Activated CD4-positive, alpha-beta T cell treated with anti-CD3 and anti-CD28 coated beads, Interleukin-2, Interleukin-6, amounts not matched to agents 100 ng/mL and 50 ng/mL, durations not matched to agents 16 hours and 8 hours (primary cell): ENCODE measurements at regions not wholly inside any gene's neighbourhood (a gene's known extent, or its start where the extent isn't known, plus 50 kb on each side); places are given as distances from the start of the nearest gene placed in this dataset.
"Not testable (repeated sequence)": the region's sequence is repeated elsewhere in the genome, so short reads cannot be mapped to it uniquely, and the experiment has no call there.

Experiments used
- DNase-seq: peaks from one replicate; pipeline ENCODE4 v3.0.0-alpha.2; 2020

DNA sequence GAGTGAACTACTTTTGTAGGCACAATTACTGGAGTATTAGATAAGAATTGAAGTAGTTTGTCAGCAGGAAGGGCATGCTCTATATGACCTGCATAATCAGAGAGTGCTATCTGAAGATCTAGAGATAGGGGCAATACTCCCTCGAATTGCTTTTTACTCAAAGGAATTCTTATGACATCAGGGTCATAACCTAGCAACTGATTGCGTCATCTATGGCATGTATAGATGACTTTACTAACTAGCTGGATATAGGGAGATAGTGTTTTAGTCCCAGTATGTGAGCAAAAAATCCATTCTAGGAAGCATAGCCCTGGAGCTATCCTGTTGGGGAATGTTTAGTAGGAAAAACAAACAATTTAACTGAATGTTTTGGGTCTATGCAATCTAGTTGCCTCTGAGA is 109.5 kb upstream of the ZNF267 start:
- DNase-seq: no peak

DNA sequence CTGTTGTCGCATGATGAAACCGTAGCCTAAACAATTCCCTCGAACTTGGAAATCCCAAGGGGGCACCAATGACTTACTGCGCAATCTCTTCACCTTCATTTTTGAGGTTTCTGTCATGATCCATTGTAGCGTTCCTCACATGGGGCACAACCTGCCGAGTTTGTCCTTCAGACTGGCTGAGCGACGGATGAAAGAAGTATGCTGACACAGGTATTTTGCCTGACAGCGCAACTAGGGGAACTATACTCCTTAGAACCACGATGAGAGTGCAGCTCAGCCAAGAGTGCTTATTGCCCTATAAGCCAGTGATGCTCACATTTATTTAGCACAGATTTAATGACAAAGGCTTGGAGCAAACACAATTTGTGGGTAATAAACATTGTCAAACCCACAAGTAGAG is 106.3 kb upstream of the ZNF267 start:
- DNase-seq: no peak

DNA sequence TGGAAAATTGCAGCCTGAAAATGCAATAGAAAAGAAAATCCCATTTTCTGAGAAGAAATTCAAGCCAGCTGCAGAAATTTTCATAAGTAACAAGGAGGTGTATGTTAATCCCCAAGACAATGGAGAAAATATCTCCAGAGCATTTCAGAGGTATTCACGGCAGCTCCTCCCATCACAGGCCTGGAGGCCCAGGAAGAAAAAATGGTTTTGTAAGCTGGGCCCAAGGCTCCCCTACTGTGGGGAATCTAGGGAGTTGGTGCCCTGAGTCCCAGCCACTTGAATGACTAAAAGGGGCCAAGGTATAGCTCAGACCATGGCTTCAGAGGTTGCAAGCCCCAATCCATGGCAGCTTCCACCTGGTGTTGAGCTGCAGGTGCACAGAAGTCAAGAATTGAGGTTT is 93.3 kb upstream of the ZNF267 start:
- DNase-seq: no peak

DNA sequence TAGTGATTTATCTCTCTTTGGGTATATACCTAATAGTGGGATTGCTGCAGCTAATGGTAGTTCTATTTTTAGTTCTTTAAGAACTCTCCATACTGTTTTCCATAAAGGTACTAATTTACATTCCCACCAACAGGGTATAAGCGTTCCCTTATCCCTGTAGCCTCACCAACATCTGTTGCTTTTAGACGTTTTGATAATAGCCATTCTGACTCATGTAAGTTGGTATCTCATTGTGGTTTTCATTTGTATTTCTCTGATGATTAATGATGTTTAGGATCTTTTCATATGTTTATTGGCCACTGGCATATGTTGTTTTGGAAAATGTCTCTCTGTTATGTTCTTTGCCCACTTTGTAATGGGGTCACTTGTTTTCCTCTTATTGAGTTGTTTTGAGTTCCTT is 88.5 kb upstream of the ZNF267 start:
- DNase-seq: no peak

DNA sequence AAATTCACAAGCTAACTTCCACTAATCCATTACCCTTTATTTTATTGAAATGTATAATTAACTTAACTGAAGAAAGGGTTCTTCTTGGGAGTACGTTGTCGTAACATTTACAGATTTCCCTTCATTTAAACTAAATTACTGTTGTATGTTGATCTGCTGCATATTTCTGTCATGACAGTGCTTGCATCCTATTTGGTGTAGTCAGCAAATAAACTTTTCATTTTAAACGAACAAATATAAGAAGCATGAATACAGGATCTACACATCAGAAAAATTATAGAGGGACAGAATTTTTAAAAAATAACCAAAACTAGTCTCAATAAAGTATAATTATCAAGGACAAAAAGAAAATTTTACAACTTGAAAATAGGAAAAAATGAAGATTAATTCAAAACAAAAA is 66.5 kb upstream of the ZNF267 start:
- DNase-seq: no peak

DNA sequence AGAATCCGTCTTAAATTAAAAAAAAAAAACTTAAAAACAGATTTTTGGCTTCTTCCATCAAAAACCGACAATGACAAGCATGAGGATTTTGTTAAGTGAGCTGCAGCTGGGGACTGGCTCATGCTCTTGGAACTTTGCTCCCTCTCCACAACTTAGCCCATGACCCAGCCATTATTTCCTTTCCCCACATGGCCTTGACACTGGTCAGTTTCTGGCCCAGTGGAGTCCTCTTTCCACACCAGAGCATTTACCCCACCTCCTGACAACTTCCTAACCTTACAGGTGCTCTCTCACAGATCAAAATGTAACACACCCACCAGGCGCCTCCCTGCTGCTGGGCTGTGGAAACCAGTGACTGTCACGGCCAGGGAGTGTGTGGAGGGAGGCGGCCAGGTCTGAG is 62.7 kb upstream of the ZNF267 start:
- DNase-seq: no peak

DNA sequence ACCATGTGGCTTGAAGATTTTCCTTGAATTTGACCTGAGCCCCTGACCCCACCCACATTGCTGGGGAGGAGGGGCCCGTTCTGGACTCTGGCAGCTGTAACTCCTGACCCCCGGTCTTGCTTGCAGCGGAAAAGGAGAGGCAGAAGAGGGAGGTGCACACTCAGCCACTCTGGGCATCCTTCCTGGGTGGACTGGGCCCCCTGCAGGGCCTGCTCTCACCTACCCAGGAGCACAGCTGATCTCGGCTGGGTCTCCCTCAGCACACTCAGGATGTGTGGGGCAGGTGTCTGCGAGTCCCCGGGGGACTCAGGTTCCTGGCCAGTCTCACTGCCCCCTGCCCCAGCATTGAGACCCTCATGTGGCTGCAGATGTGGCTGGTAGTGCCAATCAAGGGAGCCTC is 57.5 kb upstream of the ZNF267 start:
- DNase-seq: not testable (repeated sequence)

DNA sequence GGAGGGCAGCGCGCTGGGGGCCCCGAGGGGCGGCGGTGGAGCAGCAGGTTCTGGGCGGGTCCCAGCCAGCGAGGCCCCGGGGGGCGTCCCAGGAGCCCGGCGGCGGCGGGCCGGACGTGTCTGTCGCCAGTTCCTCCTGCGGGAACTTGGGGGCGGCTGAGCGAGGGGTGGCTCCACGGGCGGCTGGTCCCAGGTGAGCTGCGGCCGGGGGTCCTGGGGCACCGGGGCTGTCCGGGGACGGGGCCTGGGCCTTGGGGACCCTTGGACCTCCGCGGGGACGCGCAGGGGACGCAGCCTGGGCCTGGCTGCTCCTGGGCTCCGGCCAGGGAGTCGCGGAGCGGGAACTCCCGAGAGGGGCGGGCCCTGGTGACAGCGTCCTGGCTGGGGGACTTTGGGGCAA is 54.2 kb upstream of the ZNF267 start:
- DNase-seq: no peak

DNA sequence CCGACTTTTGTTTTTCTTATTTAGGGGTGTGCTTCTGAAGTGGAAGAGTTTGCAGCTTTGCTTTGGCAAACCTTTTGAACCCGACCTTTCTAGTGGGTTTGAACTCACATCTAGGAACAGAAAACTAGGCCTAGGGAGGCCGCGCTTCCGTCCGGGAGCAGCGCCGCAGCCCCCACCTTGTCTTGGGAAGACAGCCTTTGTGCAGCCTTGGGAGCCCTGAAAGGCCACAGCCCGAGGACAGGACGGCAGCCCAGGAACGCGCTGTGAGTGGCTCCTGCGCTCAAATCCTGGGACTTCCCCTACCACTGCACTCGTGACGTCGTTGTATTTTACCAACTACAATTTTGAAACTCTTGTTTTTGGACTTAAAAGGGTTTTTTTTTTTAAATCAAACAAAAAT is 53.7 kb upstream of the ZNF267 start:
- no peak for DNase-seq
